ENCODE measurements at regions not wholly inside any gene's neighbourhood (a gene's known extent, or its start where the extent isn't known, plus 50 kb on each side); places are given as distances from the start of the nearest gene placed in this dataset.
"Not testable (repeated sequence)": the region's sequence is repeated elsewhere in the genome, so short reads cannot be mapped to it uniquely, and the experiment has no call there.

DNA sequence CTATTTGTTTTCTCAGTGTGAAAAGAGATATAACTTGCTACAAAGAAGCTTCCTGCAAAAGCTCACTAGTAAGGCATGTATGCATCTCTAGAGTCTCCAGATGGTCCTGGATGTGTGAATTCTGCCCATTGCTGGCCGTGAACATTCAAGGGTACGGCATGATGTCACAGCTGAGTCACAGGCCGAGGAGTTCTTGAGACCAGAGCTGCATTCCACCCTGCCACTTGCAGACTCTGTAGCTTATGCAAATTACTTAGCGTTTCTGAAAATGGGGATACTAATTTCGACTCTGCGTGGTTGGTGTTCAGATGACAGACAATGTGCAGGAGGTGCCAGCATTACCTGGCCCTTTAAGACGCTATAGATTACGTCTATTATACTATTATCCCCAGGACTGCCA is 470.7 kb downstream of the ZNF536 start:
- H3K9me3 ChIP-seq (ENCODE audit: control insufficient read depth, low read length) = no peaks in the 10 kb centered on the region
- no peak overlapping the region for H3K9ac ChIP-seq (ENCODE audit: low read length)
- H3K27me3 ChIP-seq (ENCODE audit: control insufficient read depth, insufficient read depth, low read length) = no peaks in the 10 kb centered on the region
- H3K4me1 ChIP-seq (ENCODE audit: control insufficient read depth, insufficient read depth, low read length) = no peaks in the 10 kb centered on the region
- H3K4me3 ChIP-seq (ENCODE audit: low read length) = no peak overlapping the region
- H3K36me3 ChIP-seq (ENCODE audit: control insufficient read depth, insufficient read depth, low read length) = no peaks in the 10 kb centered on the region

- no peaks in the 10 kb centered on the region for H3K36me3 ChIP-seq (ENCODE audit: control insufficient read depth, insufficient read depth, low read length)
- H3K9me3 ChIP-seq (ENCODE audit: control insufficient read depth, low read length) = no peaks in the 10 kb centered on the region
- no peaks in the 10 kb centered on the region for H3K4me1 ChIP-seq (ENCODE audit: control insufficient read depth, insufficient read depth, low read length)
- no peak overlapping the region for H3K9ac ChIP-seq (ENCODE audit: low read length)
- H3K27me3 ChIP-seq (ENCODE audit: control insufficient read depth, insufficient read depth, low read length) = no peaks in the 10 kb centered on the region
- no peak overlapping the region for H3K4me3 ChIP-seq (ENCODE audit: low read length)
Observed at GRCh38 chr19:30841934-30842333, 469.8 kb downstream of the ZNF536 start.

DNA sequence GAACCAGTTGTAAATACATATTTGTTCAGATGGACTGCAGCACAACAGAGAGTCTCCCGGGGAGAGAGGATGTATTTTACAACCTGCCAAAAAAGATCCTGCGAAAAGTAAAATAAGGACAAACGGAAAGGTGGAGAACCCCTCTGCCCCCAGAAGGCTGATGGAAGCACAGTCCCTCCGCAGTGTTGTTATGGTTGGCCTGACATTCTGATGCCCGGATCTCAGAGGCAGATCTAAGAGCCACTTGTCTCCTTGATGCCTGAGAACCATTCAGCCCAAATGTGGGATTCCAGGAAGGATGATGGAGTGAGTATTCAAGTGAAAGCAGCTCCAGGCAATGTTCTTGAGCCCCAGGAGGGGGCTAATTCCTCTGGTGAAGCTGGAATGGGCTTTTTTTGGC is 458.7 kb downstream of the ZNF536 start:
- H3K9me3 ChIP-seq (ENCODE audit: control insufficient read depth, low read length) = no peaks in the 10 kb centered on the region
- no peak overlapping the region for H3K9ac ChIP-seq (ENCODE audit: low read length)
- no peaks in the 10 kb centered on the region for H3K4me1 ChIP-seq (ENCODE audit: control insufficient read depth, insufficient read depth, low read length)
- no peaks in the 10 kb centered on the region for H3K27me3 ChIP-seq (ENCODE audit: control insufficient read depth, insufficient read depth, low read length)
- H3K4me3 ChIP-seq (ENCODE audit: low read length) = no peak overlapping the region
- no peaks in the 10 kb centered on the region for H3K36me3 ChIP-seq (ENCODE audit: control insufficient read depth, insufficient read depth, low read length)

GRCh38 chr19:30825505-30825904 is 453.3 kb downstream of the ZNF536 start:
- H3K36me3 ChIP-seq (ENCODE audit: control insufficient read depth, insufficient read depth, low read length); H3K4me1 ChIP-seq (ENCODE audit: control insufficient read depth, insufficient read depth, low read length); H3K4me3 ChIP-seq (ENCODE audit: low read length); H3K27me3 ChIP-seq (ENCODE audit: control insufficient read depth, insufficient read depth, low read length); H3K9ac ChIP-seq (ENCODE audit: low read length); H3K9me3 ChIP-seq (ENCODE audit: control insufficient read depth, low read length): not testable (repeated sequence)

DNA sequence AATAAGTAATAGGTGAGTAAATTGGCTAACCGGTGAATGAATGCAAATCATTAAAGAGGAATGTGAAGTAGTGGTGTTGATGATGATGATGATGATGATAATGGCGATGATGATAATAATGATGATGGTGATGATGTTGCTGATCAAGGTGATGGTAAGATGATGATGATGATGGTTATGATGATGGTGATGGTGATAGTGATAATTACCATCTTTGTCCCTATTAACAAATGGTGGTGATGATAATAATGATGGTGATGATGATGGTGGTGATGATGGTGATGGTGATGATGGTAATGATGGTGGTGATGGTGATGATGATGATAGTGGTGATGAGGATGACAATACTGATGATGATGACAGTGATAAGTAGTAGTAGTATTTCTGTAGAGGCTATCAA is 452.6 kb downstream of the ZNF536 start:
- no peak overlapping the region for H3K4me3 ChIP-seq (ENCODE audit: low read length)

GRCh38 chr19:30817965-30818567 is 445.9 kb downstream of the ZNF536 start:
- H3K9ac ChIP-seq (ENCODE audit: low read length) = no peak overlapping the region

More for the DNA sequence above, 452.6 kb downstream of the ZNF536 start:
- Histone ChIP-seq H3K9me3 (ENCODE audit: control insufficient read depth, low read length) (no peaks in the 10 kb centered on the region), H3K27me3 (ENCODE audit: control insufficient read depth, insufficient read depth, low read length) (no peaks in the 10 kb centered on the region), H3K4me1 (ENCODE audit: control insufficient read depth, insufficient read depth, low read length) (no peaks in the 10 kb centered on the region), H3K36me3 (ENCODE audit: control insufficient read depth, insufficient read depth, low read length) (no peaks in the 10 kb centered on the region), H3K9ac (ENCODE audit: low read length) (no peak overlapping the region)

GRCh38 chr19:30817197-30817596 is 445.0 kb downstream of the ZNF536 start:
- Histone ChIP-seq H3K4me3 (ENCODE audit: low read length) (no peak overlapping the region), H3K9me3 (ENCODE audit: control insufficient read depth, low read length) (no peaks in the 10 kb centered on the region), H3K4me1 (ENCODE audit: control insufficient read depth, insufficient read depth, low read length) (no peaks in the 10 kb centered on the region), H3K9ac (ENCODE audit: low read length) (no peak overlapping the region), H3K27me3 (ENCODE audit: control insufficient read depth, insufficient read depth, low read length) (no peaks in the 10 kb centered on the region), H3K36me3 (ENCODE audit: control insufficient read depth, insufficient read depth, low read length) (no peaks in the 10 kb centered on the region)

More at GRCh38 chr19:30817965-30818567, 445.9 kb downstream of the ZNF536 start:
- Histone ChIP-seq H3K4me1 (ENCODE audit: control insufficient read depth, insufficient read depth, low read length) (no peaks in the 10 kb centered on the region), H3K36me3 (ENCODE audit: control insufficient read depth, insufficient read depth, low read length) (no peaks in the 10 kb centered on the region), H3K4me3 (ENCODE audit: low read length) (no peak overlapping the region), H3K9me3 (ENCODE audit: control insufficient read depth, low read length) (no peaks in the 10 kb centered on the region), H3K27me3 (ENCODE audit: control insufficient read depth, insufficient read depth, low read length) (no peaks in the 10 kb centered on the region)

DNA sequence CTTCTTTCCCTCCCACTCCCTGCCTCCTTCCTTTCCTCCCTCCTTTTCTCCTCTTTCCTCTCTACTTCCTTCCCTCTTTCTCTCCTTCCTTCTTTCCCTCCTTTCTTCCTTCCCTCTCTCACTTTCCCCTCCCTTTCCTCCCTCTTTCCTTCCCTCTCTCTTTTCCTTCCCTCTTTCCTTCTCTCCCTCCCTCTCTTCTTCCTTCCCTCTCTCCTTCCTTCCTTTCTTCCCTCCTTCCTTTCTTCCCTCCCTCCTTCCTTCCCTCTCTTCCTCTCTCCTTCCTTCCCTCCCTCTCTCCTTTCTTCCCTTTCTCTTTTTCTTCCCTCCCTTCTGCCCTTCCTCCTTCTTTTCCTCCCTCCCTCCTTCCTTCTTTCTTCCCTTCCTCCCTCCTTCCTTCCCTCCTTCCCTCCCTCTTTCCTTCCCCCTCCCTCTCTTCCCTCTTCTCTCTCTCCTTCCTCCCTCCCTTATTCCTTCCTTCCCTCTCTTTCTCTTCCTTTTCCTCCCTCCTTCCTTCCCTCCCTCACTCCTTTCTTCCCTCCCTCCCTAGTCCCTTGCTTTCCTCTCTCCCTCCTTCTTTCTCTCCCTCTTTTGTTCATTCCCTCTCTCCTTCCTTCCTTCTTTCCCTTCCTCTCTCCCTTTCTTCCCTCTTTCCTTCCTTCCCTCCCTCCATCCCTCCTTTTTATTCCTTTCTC is 443.9 kb downstream of the ZNF536 start:
- Histone ChIP-seq H3K27me3 (ENCODE audit: control insufficient read depth, insufficient read depth, low read length) (peaks cover 3% of the 10 kb centered on the region), H3K4me3 (ENCODE audit: low read length) (no peak overlapping the region), H3K4me1 (ENCODE audit: control insufficient read depth, insufficient read depth, low read length) (no peaks in the 10 kb centered on the region), H3K9me3 (ENCODE audit: control insufficient read depth, low read length) (no peaks in the 10 kb centered on the region), H3K36me3 (ENCODE audit: control insufficient read depth, insufficient read depth, low read length) (no peaks in the 10 kb centered on the region), H3K9ac (ENCODE audit: low read length) (no peak overlapping the region)

GRCh38 chr19:30812099-30812678 is 440.0 kb downstream of the ZNF536 start:
- H3K4me1 ChIP-seq (ENCODE audit: control insufficient read depth, insufficient read depth, low read length) = no peaks in the 10 kb centered on the region
- H3K9me3 ChIP-seq (ENCODE audit: control insufficient read depth, low read length) = no peaks in the 10 kb centered on the region
- H3K27me3 ChIP-seq (ENCODE audit: control insufficient read depth, insufficient read depth, low read length) = peaks cover 3% of the 10 kb centered on the region
- no peak overlapping the region for H3K9ac ChIP-seq (ENCODE audit: low read length)
- no peaks in the 10 kb centered on the region for H3K36me3 ChIP-seq (ENCODE audit: control insufficient read depth, insufficient read depth, low read length)
- H3K4me3 ChIP-seq (ENCODE audit: low read length) = no peak overlapping the region

DNA sequence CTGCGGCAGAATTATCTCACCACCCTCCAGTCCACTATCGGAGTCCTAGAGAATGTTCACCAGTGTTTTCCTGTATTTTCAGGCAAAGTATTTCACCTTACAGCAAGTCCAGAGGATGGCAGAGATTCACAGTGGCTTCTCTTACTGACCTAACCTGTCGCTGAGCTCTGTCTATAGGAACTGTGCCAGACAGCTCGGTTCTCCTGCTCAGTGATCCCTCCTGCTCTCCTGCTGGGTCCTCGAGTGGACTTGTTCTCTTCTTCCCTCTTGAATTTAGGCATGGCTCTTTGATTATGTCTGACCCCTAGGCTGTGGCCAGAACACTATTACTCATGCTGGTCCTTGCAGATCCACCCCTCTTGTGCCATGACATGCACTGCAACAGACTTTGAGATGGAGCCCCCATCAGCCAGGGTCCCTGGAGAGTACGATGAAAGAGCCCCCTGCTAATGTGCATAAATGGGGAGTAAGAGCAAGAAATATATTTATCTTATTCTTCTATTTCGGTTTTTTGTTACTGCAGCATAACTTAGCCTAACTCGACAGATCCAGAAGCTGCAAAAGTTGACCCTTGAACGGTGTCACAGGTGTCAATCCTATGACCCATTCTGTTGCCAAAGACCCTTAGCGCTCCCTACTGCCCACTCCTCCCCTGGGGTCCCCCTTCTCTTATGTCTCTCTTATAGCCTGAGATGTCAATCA is 439.4 kb downstream of the ZNF536 start:
- H3K27me3 ChIP-seq (ENCODE audit: control insufficient read depth, insufficient read depth, low read length) = peaks cover 3% of the 10 kb centered on the region

GRCh38 chr19:30810726-30811125 is 438.5 kb downstream of the ZNF536 start:
- no peaks in the 10 kb centered on the region for H3K4me1 ChIP-seq (ENCODE audit: control insufficient read depth, insufficient read depth, low read length)
- no peak overlapping the region for H3K4me3 ChIP-seq (ENCODE audit: low read length)
- no peaks in the 10 kb centered on the region for H3K36me3 ChIP-seq (ENCODE audit: control insufficient read depth, insufficient read depth, low read length)
- no peaks in the 10 kb centered on the region for H3K9me3 ChIP-seq (ENCODE audit: control insufficient read depth, low read length)
- H3K27me3 ChIP-seq (ENCODE audit: control insufficient read depth, insufficient read depth, low read length) = peaks cover 3% of the 10 kb centered on the region
- no peak overlapping the region for H3K9ac ChIP-seq (ENCODE audit: low read length)

More for the DNA sequence above, 439.4 kb downstream of the ZNF536 start:
- Histone ChIP-seq H3K9me3 (ENCODE audit: control insufficient read depth, low read length) (no peaks in the 10 kb centered on the region), H3K4me1 (ENCODE audit: control insufficient read depth, insufficient read depth, low read length) (no peaks in the 10 kb centered on the region), H3K9ac (ENCODE audit: low read length) (no peak overlapping the region), H3K36me3 (ENCODE audit: control insufficient read depth, insufficient read depth, low read length) (no peaks in the 10 kb centered on the region), H3K4me3 (ENCODE audit: low read length) (no peak overlapping the region)

DNA sequence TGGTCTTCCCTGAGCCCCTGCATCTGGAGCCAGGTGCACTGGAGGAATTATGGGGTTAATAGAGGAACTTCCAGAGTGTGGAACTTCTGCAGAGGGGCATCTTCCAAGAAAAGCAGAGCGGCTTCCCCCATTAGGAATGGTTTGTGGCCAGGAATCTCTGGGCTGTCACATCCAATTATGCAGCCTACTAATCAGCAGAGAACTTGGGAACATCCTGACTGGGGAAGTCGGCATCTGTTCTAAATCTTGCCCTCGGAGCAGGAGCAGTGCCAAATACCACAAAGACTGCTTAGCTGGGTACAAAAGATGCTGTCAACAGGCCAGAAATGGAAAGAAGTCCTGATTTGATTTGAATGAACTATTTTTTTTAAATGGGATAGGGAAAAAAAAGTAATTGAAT is 435.1 kb downstream of the ZNF536 start:
- Histone ChIP-seq H3K9me3 (ENCODE audit: control insufficient read depth, low read length) (no peaks in the 10 kb centered on the region), H3K36me3 (ENCODE audit: control insufficient read depth, insufficient read depth, low read length) (no peaks in the 10 kb centered on the region), H3K9ac (ENCODE audit: low read length) (no peak overlapping the region), H3K4me1 (ENCODE audit: control insufficient read depth, insufficient read depth, low read length) (no peaks in the 10 kb centered on the region), H3K27me3 (ENCODE audit: control insufficient read depth, insufficient read depth, low read length) (peaks cover 3% of the 10 kb centered on the region), H3K4me3 (ENCODE audit: low read length) (no peak overlapping the region)
